Dermis blood vessel endothelial cell (primary cell): ENCODE measurements at regions not wholly inside any gene's neighbourhood (a gene's known extent, or its start where the extent isn't known, plus 50 kb on each side); places are given as distances from the start of the nearest gene placed in this dataset.
"Not testable (repeated sequence)": the region's sequence is repeated elsewhere in the genome, so short reads cannot be mapped to it uniquely, and the experiment has no call there.

Source experiments
- DNase-seq: peaks from one replicate; pipeline ENCODE4 v3.0.0; 2010

DNA sequence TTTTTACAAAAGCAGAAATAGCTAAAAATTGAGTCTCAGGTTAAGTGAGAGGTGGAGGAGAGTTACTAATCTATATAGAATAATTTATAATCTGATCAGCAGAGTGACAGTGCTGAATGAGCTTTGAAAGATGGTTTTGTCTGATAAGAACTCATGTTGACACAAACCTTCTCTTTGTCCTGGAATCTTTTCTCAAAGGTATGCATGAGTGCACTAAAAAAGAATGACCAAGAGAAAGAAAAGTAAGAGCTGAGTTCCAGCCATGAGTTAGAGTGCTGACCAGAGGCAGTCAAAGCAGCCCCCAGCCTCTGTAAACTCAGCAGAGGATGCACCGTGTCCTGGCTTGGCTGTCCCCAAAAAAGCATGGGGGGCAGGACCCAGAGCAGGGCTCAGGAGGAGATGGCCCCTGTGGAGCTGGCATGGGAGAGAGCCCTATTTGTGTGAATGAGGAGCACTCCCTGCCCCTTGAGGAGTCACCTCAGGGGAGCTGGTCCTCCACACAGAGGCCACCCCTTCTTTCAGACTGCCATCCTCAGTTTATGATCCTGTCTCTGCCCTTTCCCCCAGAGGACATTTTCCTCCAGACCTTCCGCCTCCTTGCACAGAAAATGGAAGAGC, 129.8 kb downstream of the SEC23A start:
- no peak for DNase-seq

DNA sequence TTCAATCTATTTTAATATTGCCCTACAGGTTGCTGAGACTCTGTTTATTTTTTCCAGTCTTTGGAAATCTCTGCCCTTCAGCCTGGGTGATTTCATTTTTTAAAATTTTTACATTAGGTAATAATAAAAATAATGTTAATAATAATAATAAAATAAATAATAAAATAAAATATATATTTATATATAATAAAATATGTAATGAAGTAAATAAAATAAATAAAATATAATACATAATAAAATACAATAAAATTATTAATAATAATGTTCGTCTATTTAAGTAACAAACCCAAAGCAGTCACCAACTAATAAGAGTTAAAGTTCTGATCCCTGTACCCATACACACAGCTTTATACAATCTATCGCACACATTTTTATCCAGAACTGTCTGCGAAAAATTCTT, 130.5 kb downstream of the SEC23A start:
- DNase-seq: no peak

DNA sequence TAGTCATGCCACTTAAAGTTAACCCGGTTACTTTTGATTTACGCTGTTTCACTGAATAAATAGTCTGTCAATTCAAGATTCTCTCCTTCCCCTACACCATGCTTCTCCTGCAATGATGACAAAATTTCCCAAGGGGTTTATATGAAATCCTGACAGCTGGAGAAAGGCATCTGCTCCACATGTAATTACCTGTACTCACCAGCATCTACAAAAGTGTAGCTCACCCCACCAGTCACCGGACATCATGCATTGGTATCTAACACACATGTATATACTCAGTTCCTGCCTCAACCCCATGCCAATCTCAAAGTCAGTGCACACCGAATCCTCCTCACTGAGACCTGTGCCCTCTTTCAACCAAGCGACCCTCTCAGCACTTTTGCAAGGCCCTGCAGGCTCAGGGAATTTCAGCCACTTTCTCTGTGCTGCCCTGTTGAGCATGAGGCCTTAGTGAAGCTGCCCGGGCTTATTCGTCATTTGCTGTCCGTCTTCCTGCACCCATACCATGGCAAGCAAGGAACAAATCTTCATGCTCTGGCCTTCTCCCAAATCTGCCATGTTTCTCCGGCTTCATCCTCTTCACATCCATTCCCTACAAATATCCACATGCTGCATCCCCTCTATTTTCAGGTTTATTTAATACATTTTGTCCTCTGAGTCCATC, 131.6 kb downstream of the SEC23A start:
- no peak for DNase-seq

DNA sequence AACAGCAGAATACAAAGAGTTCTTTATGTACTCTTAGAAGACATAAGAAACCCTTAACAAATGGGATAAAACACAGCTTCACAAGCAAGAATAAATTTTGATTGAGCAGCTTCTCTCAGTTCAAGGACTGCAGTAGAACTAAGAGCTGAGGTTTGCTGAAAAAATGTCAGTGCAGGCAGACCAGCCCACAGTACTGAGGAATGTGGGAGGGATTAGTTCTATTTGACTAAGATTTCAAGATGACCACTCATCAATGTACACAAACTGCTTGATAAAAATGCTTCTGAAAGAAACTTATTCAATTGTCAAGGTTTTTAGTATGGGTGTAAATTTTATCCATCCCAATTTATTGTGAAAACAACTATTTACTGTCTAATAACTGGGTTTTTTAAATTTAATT, 138.4 kb downstream of the SEC23A start:
- no peak for DNase-seq

DNA sequence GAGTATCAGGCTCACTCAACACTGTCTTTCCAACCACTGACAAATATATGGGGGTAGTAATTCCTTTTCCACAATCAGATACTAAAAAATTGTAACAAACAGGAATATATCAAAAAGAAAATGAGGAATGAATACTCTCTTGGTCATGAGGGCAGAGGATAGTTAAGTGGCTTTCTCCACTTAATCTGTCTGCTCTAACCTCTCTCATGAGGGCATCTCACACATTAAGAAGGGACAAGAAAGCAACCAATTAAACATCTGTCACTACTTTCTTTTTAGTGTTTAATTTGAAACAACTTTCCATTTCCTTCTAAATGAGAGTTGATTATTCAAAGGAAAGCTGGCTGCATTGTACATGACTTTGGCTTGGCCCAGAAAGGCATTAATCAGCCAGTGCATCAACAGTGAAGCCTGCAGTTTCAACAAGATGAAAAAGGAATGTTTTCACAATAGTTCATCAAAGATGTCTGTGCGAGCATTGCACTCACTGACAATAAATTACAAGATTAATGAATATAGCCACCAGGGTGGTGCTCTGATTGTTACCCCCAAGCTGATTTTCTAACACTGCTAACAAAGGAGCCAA, 142.0 kb downstream of the SEC23A start:
- no peak for DNase-seq

DNA sequence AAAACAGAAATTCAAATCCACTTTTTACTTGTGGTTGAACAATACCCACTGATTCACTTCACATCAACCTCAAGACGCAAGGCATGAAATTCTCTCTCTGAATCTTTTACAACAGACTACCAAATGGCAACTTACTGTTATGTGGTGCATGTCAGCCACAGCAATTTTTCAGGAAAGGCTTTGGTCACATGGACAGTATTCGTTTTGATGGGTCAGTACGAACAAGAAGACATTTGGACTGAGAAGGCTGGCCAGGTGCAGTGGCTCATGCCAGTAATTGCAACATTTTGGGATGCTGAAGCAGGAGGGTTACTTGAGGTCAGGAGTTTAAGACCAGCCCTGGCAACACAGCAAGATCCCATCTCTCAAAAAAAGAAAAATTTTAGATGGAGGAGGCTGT, 144.0 kb downstream of the SEC23A start:
- DNase-seq: no peak

DNA sequence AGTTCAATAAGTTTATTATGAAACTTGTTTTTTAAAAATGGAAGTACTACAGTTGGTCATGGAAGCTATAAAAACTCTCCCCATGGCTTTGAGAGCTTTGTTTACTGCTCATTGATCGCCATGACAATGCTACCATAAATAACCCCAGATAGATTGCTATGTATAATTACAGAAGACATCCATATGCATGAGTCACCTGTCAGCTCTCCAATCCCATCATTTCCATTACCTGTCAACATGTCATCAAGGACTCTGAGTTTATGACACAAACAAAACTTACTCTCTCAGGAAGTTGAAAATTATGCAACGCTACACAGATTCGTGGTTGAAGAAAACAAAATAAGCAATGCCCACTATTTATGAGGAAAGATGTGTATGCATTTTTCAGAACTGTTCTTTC, 144.4 kb downstream of the SEC23A start:
- peak; percentile 6 for DNase-seq

DNA sequence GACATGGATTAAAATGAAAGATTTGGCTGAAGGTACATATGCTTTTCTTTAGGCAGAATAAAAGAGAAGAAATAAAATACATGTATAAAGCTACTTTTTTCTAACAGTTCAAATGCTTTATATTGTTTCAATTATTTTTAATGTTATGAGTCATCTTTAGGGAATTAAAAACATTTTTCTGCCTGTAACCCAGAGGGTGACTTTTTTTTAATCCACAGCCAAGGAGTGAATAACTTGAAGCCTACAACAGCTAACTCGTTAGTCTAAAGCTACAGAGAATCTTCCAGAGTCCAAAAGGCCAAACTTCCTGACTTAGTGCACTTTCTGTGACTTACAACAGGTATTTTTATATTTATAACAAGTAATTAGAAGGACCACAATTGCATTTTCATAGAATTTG, 151.6 kb downstream of the SEC23A start:
- peak; percentile 23 for DNase-seq

DNA sequence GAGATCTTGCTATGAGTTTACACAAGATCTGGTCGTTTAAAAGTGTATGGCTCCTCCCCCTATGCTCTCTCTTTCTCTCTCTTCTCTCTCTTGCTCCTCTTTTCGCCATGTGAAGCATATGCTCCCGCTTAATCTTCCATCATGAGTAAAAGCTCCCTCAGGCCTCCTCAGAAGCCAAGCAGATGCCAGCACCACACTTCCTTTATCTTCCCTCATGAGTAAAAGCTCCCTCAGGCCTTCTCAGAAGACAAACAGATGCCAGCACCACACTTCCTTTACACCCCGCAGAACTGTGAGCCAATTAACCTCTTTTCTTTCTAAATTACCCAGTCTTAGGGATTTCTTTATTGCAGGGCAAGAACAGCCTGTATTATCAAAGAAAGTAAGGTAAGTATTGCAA, 152.4 kb downstream of the SEC23A start:
- no peak for DNase-seq

DNA sequence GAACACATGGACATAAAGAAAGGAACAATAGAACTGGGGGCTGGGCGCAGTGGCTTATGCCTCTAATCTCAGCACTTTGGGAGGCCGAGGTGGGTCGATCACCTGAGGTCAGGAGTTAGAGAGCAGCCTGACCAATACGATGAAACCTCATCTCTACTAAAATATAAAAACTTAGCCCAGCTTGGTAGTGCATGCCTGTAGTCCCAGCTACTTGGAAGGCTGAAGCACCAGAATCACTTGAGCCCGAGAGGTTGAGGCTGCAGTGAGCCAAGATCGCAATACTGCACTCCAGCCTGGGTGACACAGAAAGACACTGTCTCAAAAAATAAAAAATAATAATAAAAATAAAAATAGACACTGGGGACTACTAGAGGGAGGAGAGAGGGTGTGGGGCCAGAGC, 154.5 kb downstream of the SEC23A start:
- DNase-seq: no peak

DNA sequence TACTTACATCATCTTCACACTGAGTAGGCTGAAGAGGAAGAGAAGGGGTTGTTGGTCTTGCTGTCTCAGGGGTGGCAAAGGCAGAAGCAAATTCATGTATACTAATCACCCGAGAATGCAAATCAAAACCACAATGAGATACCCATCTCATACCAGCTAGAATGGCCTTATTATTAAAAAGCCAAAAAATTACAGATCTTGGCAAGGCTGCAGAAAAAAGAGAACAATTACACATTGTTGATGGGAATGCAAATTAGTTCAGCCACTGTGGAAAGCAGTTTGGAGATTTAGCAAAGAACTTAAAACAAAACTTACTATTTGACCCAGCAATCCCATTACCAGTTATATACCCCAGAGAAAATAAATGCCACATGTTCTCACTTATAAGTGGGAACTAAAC, 154.9 kb downstream of the SEC23A start:
- no peak for DNase-seq

DNA sequence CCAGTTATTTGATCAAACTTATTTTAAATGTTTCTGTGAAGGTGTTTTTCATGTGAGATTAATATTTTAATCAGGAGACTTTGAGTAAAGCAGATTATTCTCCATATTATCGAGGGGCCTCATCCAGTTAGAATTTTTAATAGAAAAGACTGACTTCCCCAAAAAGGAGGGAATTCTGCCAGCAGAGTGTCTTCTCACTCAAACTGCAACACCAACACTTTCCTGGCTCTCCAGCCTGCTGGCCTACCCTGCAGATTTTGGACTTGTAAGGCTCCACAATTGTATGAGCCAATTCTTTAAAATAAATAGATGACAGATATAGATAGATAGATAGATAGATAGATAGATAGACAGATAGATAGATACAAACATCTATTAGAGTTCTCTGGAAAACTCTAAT, 155.7 kb downstream of the SEC23A start:
- no peak for DNase-seq

DNA sequence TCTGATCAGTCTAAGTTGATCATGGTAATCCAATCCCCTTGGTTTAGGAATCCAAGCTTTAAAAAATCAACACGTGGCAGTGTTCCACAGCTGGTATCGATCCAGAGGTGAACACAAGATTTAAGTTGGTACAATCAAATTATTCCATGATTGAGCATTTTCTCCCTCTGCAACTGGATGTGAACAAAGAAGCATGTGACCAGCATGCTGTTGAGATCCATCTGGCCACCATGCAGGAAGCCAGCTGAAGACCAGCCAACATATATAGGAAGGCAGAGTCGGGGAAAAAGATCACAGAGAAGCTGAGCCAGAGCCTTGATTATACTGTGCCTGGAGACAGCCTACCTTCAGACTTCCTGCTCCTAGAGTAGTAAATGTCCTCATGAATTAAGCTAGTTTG, 158.3 kb downstream of the SEC23A start:
- peak; percentile 16 for DNase-seq

DNA sequence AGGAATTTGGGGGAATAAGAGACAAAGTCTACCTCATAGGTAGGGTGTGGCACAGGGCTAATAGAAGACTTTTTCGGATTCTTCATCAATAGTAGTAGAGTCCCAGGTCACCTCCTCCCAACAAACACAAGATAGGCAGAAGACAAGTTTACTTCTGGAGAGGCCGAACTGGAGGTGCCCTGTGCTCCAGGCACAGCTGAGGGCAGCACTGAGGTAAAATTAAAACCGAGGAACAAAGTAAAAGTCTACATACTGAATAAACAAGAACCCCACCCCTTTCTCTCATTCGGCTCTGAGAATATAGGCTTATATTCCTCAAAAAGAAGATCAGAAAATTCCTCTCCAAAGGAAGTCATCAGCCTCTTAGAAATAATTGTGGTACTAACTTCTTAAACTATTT, 161.5 kb downstream of the SEC23A start:
- peak; percentile 8 for DNase-seq

DNA sequence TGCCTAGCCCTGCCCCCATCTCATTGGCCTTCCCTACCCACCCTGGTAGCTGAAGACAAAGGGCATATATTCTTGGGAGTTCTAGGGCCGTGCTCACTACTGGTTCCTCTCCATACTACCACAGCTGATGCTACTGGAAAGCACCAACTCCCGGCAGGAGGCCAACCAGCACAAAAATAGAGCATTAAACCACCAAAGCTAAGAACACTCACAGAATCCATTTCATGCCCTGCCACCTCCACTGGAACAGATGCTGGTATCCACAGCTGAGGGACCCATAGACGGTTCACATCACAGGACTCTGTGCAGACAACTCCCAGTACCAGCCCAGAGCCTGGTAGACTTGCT, 170.4 kb downstream of the SEC23A start:
- not testable (repeated sequence) for DNase-seq

DNA sequence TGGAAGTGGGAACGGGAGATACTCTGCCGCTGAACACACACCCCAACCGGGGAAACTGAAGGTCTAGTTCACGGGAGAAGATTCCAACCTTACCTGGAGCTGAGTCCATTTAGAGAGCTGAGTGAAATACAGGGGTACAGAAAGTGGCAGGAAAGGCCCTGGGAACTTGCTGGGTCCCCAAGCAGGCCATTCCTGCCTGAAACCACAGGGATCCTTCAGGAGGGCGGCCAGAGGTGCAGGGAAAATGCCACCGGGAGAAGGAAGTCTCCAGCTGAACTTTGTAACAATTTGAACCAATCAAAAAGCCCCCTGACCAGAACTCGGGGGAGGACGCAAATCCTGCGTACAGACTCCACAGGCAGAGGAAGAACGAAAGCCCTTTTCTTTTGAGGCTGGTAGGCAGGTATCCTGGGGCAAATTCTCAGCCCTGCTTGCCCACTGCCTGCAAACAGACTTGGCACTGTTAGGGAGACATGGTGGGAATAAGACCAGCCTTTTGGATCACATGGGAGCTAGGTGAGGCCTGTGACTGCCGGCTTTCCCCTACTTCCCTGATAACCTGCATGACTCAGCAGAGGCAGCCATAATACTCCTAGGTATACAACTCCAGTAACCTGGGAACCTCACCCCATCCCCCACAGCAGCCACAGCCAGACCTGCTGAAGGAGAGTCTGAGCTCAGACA, 170.9 kb downstream of the SEC23A start:
- no peak for DNase-seq

DNA sequence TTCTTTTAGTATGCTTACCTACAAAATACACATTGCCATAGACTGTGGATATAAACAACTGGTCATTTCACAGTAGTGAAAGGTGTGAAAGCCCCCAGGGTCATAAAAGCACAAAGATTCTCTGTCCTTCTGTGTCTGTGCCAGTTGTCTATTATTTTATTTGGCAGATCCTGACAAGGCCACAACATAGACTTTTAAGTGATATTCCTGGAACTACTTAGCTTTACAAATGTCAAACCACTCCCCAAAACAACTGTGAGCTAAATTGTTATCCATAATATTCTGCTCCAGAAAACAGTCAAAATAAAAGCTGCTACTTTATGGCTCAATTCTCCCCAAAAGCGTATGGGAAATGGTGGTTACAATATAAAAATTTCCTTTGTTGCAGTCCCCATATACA, 172.1 kb downstream of the SEC23A start:
- no peak for DNase-seq

DNA sequence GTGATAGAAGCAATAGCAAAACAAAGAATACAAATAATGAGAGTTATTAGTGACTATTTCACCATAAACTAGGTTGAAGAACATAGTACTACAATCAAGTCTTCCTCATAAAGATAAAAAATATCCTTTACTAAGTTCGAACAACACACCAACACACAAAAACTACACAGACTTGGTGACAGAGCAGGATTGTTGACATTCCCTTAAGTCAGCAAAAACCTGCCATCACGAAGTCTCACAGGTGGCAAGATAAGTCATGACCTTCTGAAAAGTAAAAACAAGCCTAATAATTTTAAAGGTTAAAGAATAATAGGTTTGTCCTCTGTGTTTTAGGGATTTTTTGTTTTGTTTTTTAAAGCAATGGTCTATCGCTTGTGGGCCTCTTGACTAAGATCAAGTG, 173.0 kb downstream of the SEC23A start:
- DNase-seq: no peak

DNA sequence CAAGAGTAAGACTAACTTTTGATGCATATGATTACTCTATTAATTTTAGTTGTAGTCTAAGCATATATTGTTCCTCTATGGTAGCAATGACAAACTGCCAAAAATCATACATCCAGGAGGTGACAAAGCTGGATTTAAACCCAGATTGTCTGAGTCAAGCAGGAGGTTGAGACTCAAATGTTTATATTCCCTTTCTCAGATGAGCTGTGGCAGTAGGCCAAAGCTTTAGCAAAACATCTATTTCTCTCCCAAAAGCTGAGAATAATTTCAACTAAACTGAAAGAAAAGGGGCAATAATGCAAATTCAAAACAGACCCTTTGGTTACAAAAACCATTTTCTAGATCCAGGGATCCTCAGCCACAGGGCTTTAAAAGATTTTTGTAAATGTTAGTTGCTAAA, 173.6 kb downstream of the SEC23A start:
- DNase-seq: no peak

DNA sequence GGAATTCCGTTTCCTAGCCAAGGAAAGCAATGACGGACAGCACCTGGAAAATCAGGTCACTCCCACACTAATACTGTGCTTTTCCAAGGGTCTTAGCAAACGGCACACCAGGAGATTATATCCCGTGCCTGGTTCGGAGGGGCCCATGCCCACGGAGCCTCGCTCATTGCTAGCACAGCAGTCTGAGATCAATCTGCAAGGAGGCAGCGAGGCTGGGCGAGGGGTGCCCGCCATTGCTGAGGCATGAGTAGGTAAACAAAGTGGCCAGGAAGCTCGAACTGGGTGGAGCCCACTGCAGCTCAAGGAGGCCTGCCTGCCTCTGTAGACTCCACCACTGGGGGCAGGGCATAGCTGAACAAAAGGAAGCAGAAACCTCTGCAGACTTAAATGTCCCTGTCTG, 181.1 kb downstream of the SEC23A start:
- not testable (repeated sequence) for DNase-seq

DNA sequence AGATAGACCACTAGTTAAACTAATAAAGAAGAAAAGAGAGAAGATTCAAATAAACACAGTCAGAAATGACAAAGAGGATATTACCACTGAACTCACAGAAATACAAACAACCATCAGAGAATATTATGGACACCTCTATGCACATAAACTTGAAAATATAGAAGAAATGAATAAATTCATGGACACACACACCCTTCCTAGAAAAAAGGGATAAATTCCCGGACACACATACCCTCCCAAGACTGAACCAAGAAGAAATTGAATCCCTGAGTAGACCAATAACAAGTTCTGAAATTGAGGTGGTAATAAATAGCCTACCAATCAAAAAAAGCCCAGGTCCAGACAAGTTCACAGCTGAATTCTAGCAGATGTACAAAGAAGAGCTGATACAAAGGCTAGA, 187.9 kb downstream of the SEC23A start:
- no peak for DNase-seq

DNA sequence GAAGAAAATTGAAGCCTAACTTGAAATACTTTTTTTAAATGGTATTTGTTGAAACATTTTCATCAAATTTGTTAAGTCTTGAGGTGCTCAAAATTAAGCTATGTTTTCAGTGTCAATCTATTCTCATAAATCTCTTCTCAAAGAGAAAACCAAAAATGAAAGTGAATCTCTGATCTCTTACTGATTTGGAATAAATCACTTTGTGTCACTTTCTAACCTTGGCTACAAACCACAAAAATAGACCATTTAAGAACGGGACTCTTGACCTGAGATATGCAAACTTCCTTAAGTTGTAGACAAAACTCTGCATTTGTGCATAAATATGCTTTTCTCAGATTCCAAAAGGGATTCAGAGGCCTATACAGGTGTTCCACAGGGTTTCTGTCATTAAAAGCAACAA, 192.9 kb downstream of the SEC23A start:
- DNase-seq: no peak

DNA sequence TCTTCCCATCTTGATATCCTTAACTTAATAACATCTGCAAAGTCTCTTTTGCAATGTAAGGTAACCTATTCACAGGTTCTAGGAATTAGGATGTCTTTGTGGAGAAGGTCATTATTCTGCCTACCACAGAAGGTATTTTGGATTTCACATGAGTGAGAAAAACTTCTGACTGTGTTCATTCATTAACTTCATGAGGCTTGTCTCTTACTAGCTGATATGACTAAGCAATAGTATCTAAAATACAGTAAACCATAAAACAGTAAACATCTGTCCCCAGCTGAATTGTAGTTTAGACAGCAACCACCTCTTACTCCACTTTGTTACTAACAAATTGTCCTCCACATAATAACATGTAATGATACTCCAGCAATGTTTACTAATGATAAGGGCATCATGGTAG, 198.1 kb downstream of the SEC23A start:
- no peak for DNase-seq

DNA sequence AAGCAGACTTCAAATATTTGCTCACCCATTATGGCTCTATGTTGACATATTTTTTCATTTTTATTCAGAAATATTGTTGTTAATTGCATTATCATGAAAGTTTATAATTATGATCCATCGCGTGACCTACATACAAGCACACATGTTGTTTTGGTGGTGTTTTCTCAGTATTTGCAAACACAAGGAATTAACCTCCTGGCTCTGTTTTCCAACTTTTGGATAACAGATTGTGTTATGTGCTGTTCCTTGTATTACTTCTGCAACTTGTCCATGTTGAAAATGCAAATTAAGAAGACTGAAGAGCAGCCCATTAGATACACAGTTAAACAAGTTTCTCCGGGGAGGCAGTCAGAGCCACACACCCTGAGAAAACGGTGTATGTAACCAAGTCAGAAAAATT, 201.2 kb downstream of the SEC23A start:
- no peak for DNase-seq
